MG63 (cell line): ENCODE measurements at regions not wholly inside any gene's neighbourhood (a gene's known extent, or its start where the extent isn't known, plus 50 kb on each side); places are given as distances from the start of the nearest gene placed in this dataset.

ENCODE experiments used
- DNase-seq: peaks from one replicate; pipeline ENCODE4 v3.0.0-alpha.2; 2020
- H3K27me3 ChIP-seq: fragments of 250-450 bp; sonication (Bioruptor Pico); 2 replicates; pipeline ENCODE4 v1.5.1; 2020; ENCODE audit warnings: mild to moderate bottlenecking, moderate library complexity
- H3K36me3 ChIP-seq: fragments of 250-450 bp; sonication (Bioruptor Pico); 2 replicates; pipeline ENCODE4 v1.5.1; 2020; ENCODE audit warnings: mild to moderate bottlenecking, moderate library complexity
- H3K4me3 ChIP-seq: fragments of 250-450 bp; sonication (Bioruptor Pico); 2 replicates; pipeline ENCODE4 v1.5.1; 2020; ENCODE audit warnings: mild to moderate bottlenecking, moderate library complexity
- H3K9me3 ChIP-seq: fragments of 250-450 bp; sonication (Bioruptor Pico); 2 replicates; pipeline ENCODE4 v1.5.1; 2020; ENCODE audit warnings: mild to moderate bottlenecking, moderate library complexity

- Histone ChIP-seq H3K27me3 (no peaks in the 10 kb centered on the region), H3K4me3 (no peak overlapping the region), H3K36me3 (no peaks in the 10 kb centered on the region), H3K9me3 (no peaks in the 10 kb centered on the region)
- peak; percentile 52 for DNase-seq
Observed at GRCh38 chrX:66544181-66544580, 94.7 kb downstream of the EDA2R start.

- H3K36me3 ChIP-seq, result no peaks in the 10 kb centered on the region
- H3K9me3 ChIP-seq, result no peaks in the 10 kb centered on the region
Observed at GRCh38 chrX:66504481-66504880, 134.4 kb downstream of the EDA2R start.

GRCh38 chrX:66498672-66499296 lies 140.1 kb downstream of the EDA2R start:
- Histone ChIP-seq H3K9me3 (no peaks in the 10 kb centered on the region), H3K4me3 (no peak overlapping the region), H3K27me3 (no peaks in the 10 kb centered on the region), H3K36me3 (no peaks in the 10 kb centered on the region)
- no peak for DNase-seq

More at GRCh38 chrX:66504481-66504880, 134.4 kb downstream of the EDA2R start:
- Histone ChIP-seq H3K4me3 (no peak overlapping the region), H3K27me3 (no peaks in the 10 kb centered on the region)
- DNase-seq, result no peak

- Histone ChIP-seq H3K36me3 (no peaks in the 10 kb centered on the region), H3K4me3 (no peak overlapping the region), H3K27me3 (no peaks in the 10 kb centered on the region), H3K9me3 (no peaks in the 10 kb centered on the region)
- DNase-seq, result peak; percentile 7
Observed at GRCh38 chrX:66489339-66489738, 149.5 kb downstream of the EDA2R start.
